ENCODE measurements at regions not wholly inside any gene's neighbourhood (a gene's known extent, or its start where the extent isn't known, plus 50 kb on each side); places are given as distances from the start of the nearest gene placed in this dataset.

DNA sequence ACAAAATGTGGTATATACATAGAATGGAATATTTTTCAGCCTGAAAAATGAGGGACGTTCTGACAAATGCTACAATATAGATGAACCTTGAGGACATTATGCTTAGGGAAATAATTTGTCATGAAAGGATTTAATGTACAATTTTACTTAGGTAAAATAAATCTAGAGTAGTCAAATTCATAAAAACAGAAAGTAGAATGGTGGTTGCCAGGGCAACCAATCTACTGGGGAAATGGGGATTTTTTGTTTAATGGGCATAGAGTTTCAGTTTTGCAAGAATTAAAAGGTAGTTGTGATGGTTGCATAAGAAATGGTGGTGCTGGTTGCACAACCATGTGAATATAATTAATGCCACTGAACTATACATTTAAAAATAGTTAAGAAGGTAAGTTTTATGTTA is 296.0 kb upstream of the SP4 start:
- no peak for TF ChIP-seq SUZ12 (IDR thresholded peaks at IDR 0.05; ENCODE audit: extremely low read depth, insufficient read depth, insufficient read length)
- TF ChIP-seq ZNF274 (IDR thresholded peaks at IDR 0.05; ENCODE audit: low read depth, low read length) = no peak
